Ureter (tissue), 1 donor: ENCODE measurements at regions not wholly inside any gene's neighbourhood (a gene's known extent, or its start where the extent isn't known, plus 50 kb on each side); places are given as distances from the start of the nearest gene placed in this dataset.
"Not testable (repeated sequence)": the region's sequence is repeated elsewhere in the genome, so short reads cannot be mapped to it uniquely, and the experiment has no call there.

Source experiments
- DNase-seq: peaks from one replicate; pipeline ENCODE4 v3.0.0-alpha.2; 2020; ENCODE audit warnings: low spot score
- donor health status: DM: yes; HTN: yes; CAD: no.

- DNase-seq = no peak
These were observed 256.6 kb upstream of the ID2 start for GRCh38 chr2:8424997-8425900.

GRCh38 chr2:8426550-8426949 lies 255.3 kb upstream of the ID2 start:
- no peak for DNase-seq

- DNase-seq = no peak
These were observed 254.6 kb upstream of the ID2 start for GRCh38 chr2:8427211-8427610.

- no peak for DNase-seq
These were observed 251.2 kb upstream of the ID2 start for GRCh38 chr2:8430628-8431027.

GRCh38 chr2:8431446-8432125 lies 250.3 kb upstream of the ID2 start:
- DNase-seq = no peak

- DNase-seq = no peak
These were observed 249.0 kb upstream of the ID2 start for GRCh38 chr2:8432706-8433336.

GRCh38 chr2:8433390-8433789 lies 248.5 kb upstream of the ID2 start:
- DNase-seq = no peak

GRCh38 chr2:8435608-8436007 lies 246.2 kb upstream of the ID2 start:
- DNase-seq = peak; percentile 24

- DNase-seq = no peak
These were observed 245.3 kb upstream of the ID2 start for GRCh38 chr2:8436585-8436984.

- no peak for DNase-seq
These were observed 244.5 kb upstream of the ID2 start for GRCh38 chr2:8437228-8437948.

GRCh38 chr2:8437949-8438400 lies 243.9 kb upstream of the ID2 start:
- no peak for DNase-seq

- DNase-seq = no peak
These were observed 243.4 kb upstream of the ID2 start for GRCh38 chr2:8438476-8438875.

GRCh38 chr2:8438996-8439395 lies 242.9 kb upstream of the ID2 start:
- DNase-seq = peak; percentile 26

GRCh38 chr2:8440029-8440778 lies 241.7 kb upstream of the ID2 start:
- no peak for DNase-seq

GRCh38 chr2:8441371-8441770 lies 240.5 kb upstream of the ID2 start:
- no peak for DNase-seq

- no peak for DNase-seq
These were observed 239.9 kb upstream of the ID2 start for GRCh38 chr2:8441986-8442385.

- no peak for DNase-seq
These were observed 238.9 kb upstream of the ID2 start for GRCh38 chr2:8442833-8443486.

- DNase-seq = no peak
These were observed 236.3 kb upstream of the ID2 start for GRCh38 chr2:8445580-8445979.

- not testable (repeated sequence) for DNase-seq
These were observed 235.1 kb upstream of the ID2 start for GRCh38 chr2:8446751-8447150.

GRCh38 chr2:8447610-8448221 lies 234.1 kb upstream of the ID2 start:
- DNase-seq = no peak
